ENCODE measurements at regions not wholly inside any gene's neighbourhood (a gene's known extent, or its start where the extent isn't known, plus 50 kb on each side); places are given as distances from the start of the nearest gene placed in this dataset.
"Not testable (repeated sequence)": the region's sequence is repeated elsewhere in the genome, so short reads cannot be mapped to it uniquely, and the experiment has no call there.

GRCh38 chr6:134560019-134560418 is 242.1 kb upstream of the SGK1 start:
- no peak for DNase-seq (ENCODE audit: low read depth in 3 of 3)

GRCh38 chr6:134557509-134557908 is 239.6 kb upstream of the SGK1 start:
- no peak for DNase-seq (ENCODE audit: low read depth in 3 of 3)

- no peak for DNase-seq (ENCODE audit: low read depth in 3 of 3)
These were observed 237.8 kb upstream of the SGK1 start for GRCh38 chr6:134555672-134556071.

- no peak for DNase-seq (ENCODE audit: low read depth in 3 of 3)
These were observed 236.0 kb upstream of the SGK1 start for GRCh38 chr6:134553936-134554335.

GRCh38 chr6:134551245-134551960 is 233.5 kb upstream of the SGK1 start:
- no peak for DNase-seq (ENCODE audit: low read depth in 3 of 3)

GRCh38 chr6:134550604-134551003 is 232.7 kb upstream of the SGK1 start:
- no peak for DNase-seq (ENCODE audit: low read depth in 3 of 3)

GRCh38 chr6:134549854-134550253 is 231.9 kb upstream of the SGK1 start:
- DNase-seq (ENCODE audit: low read depth in 3 of 3): no peak

- no peak for DNase-seq (ENCODE audit: low read depth in 3 of 3)
These were observed 229.2 kb upstream of the SGK1 start for GRCh38 chr6:134546962-134547645.

GRCh38 chr6:134544737-134545136 is 226.8 kb upstream of the SGK1 start:
- no peak for DNase-seq (ENCODE audit: low read depth in 3 of 3)

GRCh38 chr6:134543128-134543527 is 225.2 kb upstream of the SGK1 start:
- DNase-seq (ENCODE audit: low read depth in 3 of 3): no peak

GRCh38 chr6:134541001-134541400 is 223.1 kb upstream of the SGK1 start:
- DNase-seq (ENCODE audit: low read depth in 3 of 3): no peak

- DNase-seq (ENCODE audit: low read depth in 3 of 3): no peak
These were observed 222.0 kb upstream of the SGK1 start for GRCh38 chr6:134539865-134540323.

- not testable (repeated sequence) for DNase-seq (ENCODE audit: low read depth in 3 of 3)
These were observed 219.9 kb upstream of the SGK1 start for GRCh38 chr6:134537765-134538164.

- no peak for DNase-seq (ENCODE audit: low read depth in 3 of 3)
These were observed 219.2 kb upstream of the SGK1 start for GRCh38 chr6:134537146-134537555.

GRCh38 chr6:134535831-134536230 is 217.9 kb upstream of the SGK1 start:
- DNase-seq (ENCODE audit: low read depth in 3 of 3): no peak

- DNase-seq (ENCODE audit: low read depth in 3 of 3): no peak
These were observed 216.8 kb upstream of the SGK1 start for GRCh38 chr6:134534708-134535149.

GRCh38 chr6:134533991-134534390 is 216.1 kb upstream of the SGK1 start:
- DNase-seq (ENCODE audit: low read depth in 3 of 3): no peak

GRCh38 chr6:134532694-134533624 is 215.0 kb upstream of the SGK1 start:
- DNase-seq (ENCODE audit: low read depth in 3 of 3): no peak

GRCh38 chr6:134531611-134532010 is 213.7 kb upstream of the SGK1 start:
- DNase-seq (ENCODE audit: low read depth in 3 of 3): no peak

GRCh38 chr6:134531188-134531551 is 213.3 kb upstream of the SGK1 start:
- DNase-seq (ENCODE audit: low read depth in 3 of 3): no peak

GRCh38 chr6:134529921-134530320 is 212.0 kb upstream of the SGK1 start:
- DNase-seq (ENCODE audit: low read depth in 3 of 3): no peak

- no peak for DNase-seq (ENCODE audit: low read depth in 3 of 3)
These were observed 211.4 kb upstream of the SGK1 start for GRCh38 chr6:134529305-134529704.

Data from stimulated activated CD4-positive, alpha-beta T cell treated with anti-CD3 and anti-CD28 coated beads, TNF-alpha, amount 100 ng/mL, for 4 hours (primary cell).